Osteoblast (primary cell): ENCODE measurements at regions not wholly inside any gene's neighbourhood (a gene's known extent, or its start where the extent isn't known, plus 50 kb on each side); places are given as distances from the start of the nearest gene placed in this dataset.

Experiments
- DNase-seq: peaks from one replicate; pipeline ENCODE4 v3.0.0; 2011; ENCODE audit warnings: low spot score, mixed read lengths; ENCODE audit not compliant: insufficient read length; ENCODE audit errors: missing footprints
- H2AFZ ChIP-seq: 2 replicates; pipeline ENCODE4 v1.6.0; 2011; ENCODE audit warnings: mild to moderate bottlenecking, low read length
- H3K27ac ChIP-seq: 2 replicates; pipeline ENCODE4 v1.5.1; 2011; ENCODE audit warnings: mild to moderate bottlenecking, low read depth, low read length, moderate library complexity
- H3K27me3 ChIP-seq: 2 replicates; pipeline ENCODE4 v1.6.0; 2012; ENCODE audit warnings: mild to moderate bottlenecking, control low read depth, inconsistent platforms, low read length, moderate library complexity; ENCODE audit not compliant: insufficient read depth
- H3K36me3 ChIP-seq: 2 replicates; pipeline ENCODE4 v1.5.1; 2011; ENCODE audit warnings: mild to moderate bottlenecking, low read length, control low read depth, moderate library complexity; ENCODE audit not compliant: insufficient read depth
- H3K4me1 ChIP-seq: 2 replicates; pipeline ENCODE4 v1.5.1; 2011; ENCODE audit warnings: mild to moderate bottlenecking, low read length, control low read depth, moderate library complexity; ENCODE audit not compliant: insufficient read depth
- H3K4me2 ChIP-seq: 2 replicates; pipeline ENCODE4 v1.6.0; 2011; ENCODE audit warnings: mild to moderate bottlenecking, low read length; ENCODE audit not compliant: insufficient read depth
- H3K4me3 ChIP-seq: fragments of 200-600 bp; sonication (generic); 3 replicates; pipeline ENCODE4 v1.5.1; 2012; ENCODE audit warnings: mild to moderate bottlenecking, low read length, inconsistent platforms; ENCODE audit not compliant: insufficient read depth
- H3K79me2 ChIP-seq: 2 replicates; pipeline ENCODE4 v1.6.0; 2012; ENCODE audit warnings: mild to moderate bottlenecking, low read length, control low read depth, inconsistent platforms; ENCODE audit not compliant: insufficient read depth
- H3K9me3 ChIP-seq: 2 replicates; pipeline ENCODE4 v1.5.1; 2011; ENCODE audit warnings: low read depth, low read length, control low read depth
- H4K20me1 ChIP-seq: 2 replicates; pipeline ENCODE4 v1.6.0; 2012; ENCODE audit warnings: mild to moderate bottlenecking, low read length, control low read depth; ENCODE audit not compliant: insufficient read depth
- CTCF ChIP-seq: IDR thresholded peaks from 2 replicates; pipeline ENCODE4 v1.5.1; 2011; ENCODE audit warnings: mild to moderate bottlenecking, low read depth, low read length, moderate library complexity; ENCODE audit errors: extremely low read depth

- H3K4me3 ChIP-seq: no peak overlapping the region
- TF ChIP-seq CTCF: no peak
- H3K4me1 ChIP-seq: no peaks in the 10 kb centered on the region
- H2AFZ ChIP-seq: no peak overlapping the region
- H3K36me3 ChIP-seq: no peaks in the 10 kb centered on the region
- H3K79me2 ChIP-seq: no peaks in the 10 kb centered on the region
- H3K9me3 ChIP-seq: no peaks in the 10 kb centered on the region
- H3K27me3 ChIP-seq: no peaks in the 10 kb centered on the region
- DNase-seq: no peak
- H3K27ac ChIP-seq: no peak overlapping the region
- H3K4me2 ChIP-seq: no peak overlapping the region
- H4K20me1 ChIP-seq: no peaks in the 10 kb centered on the region
Measured at GRCh38 chr3:176926688-176927087, 270.6 kb downstream of the TBL1XR1 start.

- no peak overlapping the region for H3K4me2 ChIP-seq
- no peak overlapping the region for H2AFZ ChIP-seq
- H3K4me1 ChIP-seq: no peaks in the 10 kb centered on the region
- no peaks in the 10 kb centered on the region for H4K20me1 ChIP-seq
- no peaks in the 10 kb centered on the region for H3K79me2 ChIP-seq
- H3K4me3 ChIP-seq: no peak overlapping the region
- no peak overlapping the region for H3K27ac ChIP-seq
- no peaks in the 10 kb centered on the region for H3K36me3 ChIP-seq
- no peak for DNase-seq
- H3K9me3 ChIP-seq: no peaks in the 10 kb centered on the region
- H3K27me3 ChIP-seq: no peaks in the 10 kb centered on the region
- no peak for TF ChIP-seq CTCF
Measured at GRCh38 chr3:176926034-176926433, 271.2 kb downstream of the TBL1XR1 start.

GRCh38 chr3:176920766-176921160, 276.5 kb downstream of the TBL1XR1 start:
- H3K4me3 ChIP-seq: no peak overlapping the region
- H4K20me1 ChIP-seq: no peaks in the 10 kb centered on the region
- H3K27me3 ChIP-seq: no peaks in the 10 kb centered on the region
- H3K36me3 ChIP-seq: no peaks in the 10 kb centered on the region
- no peak overlapping the region for H3K27ac ChIP-seq
- H3K4me1 ChIP-seq: peaks cover 8% of the 10 kb centered on the region
- DNase-seq: no peak
- no peak for TF ChIP-seq CTCF
- H3K79me2 ChIP-seq: no peaks in the 10 kb centered on the region
- no peaks in the 10 kb centered on the region for H3K9me3 ChIP-seq
- H2AFZ ChIP-seq: peak overlapping the region; percentile 35
- H3K4me2 ChIP-seq: peak overlapping the region; percentile 8

- H3K9me3 ChIP-seq: no peaks in the 10 kb centered on the region
- no peaks in the 10 kb centered on the region for H3K36me3 ChIP-seq
- H3K27ac ChIP-seq: no peak overlapping the region
- no peak for TF ChIP-seq CTCF
- H3K27me3 ChIP-seq: no peaks in the 10 kb centered on the region
- H3K79me2 ChIP-seq: no peaks in the 10 kb centered on the region
- DNase-seq: no peak
- no peak overlapping the region for H3K4me3 ChIP-seq
- H4K20me1 ChIP-seq: no peaks in the 10 kb centered on the region
- H2AFZ ChIP-seq: peak overlapping the region; percentile 35
- peaks cover 8% of the 10 kb centered on the region for H3K4me1 ChIP-seq
- peak overlapping the region; percentile 8 for H3K4me2 ChIP-seq
Measured at GRCh38 chr3:176919836-176920765, 277.2 kb downstream of the TBL1XR1 start.
